HepG2 (cell line): ENCODE measurements at regions not wholly inside any gene's neighbourhood (a gene's known extent, or its start where the extent isn't known, plus 50 kb on each side); places are given as distances from the start of the nearest gene placed in this dataset.

Experiments used
- AKNA ChIP-seq: sonication (generic); formaldehyde crosslinking; IDR thresholded peaks from 2 replicates; pipeline ENCODE4 v1.4.0; 2020; ENCODE audit warnings: missing genetic modification reagents, borderline replicate concordance
- CTCF ChIP-seq: sonication (generic); formaldehyde crosslinking; IDR thresholded peaks from 2 replicates; pipeline ENCODE4 v1.5.0; 2020; ENCODE audit warnings: mild to moderate bottlenecking, missing genetic modification reagents, moderate library complexity
- FIP1L1 ChIP-seq: fragments of 200-400 bp; formaldehyde crosslinking; IDR thresholded peaks from 2 replicates; pipeline ENCODE4 v1.6.1; 2018; ENCODE audit warnings: low read depth, mild to moderate bottlenecking, low read length, moderate library complexity, borderline replicate concordance; ENCODE audit not compliant: insufficient read depth
- GMEB1 ChIP-seq: sonication (generic); formaldehyde crosslinking; IDR thresholded peaks from 2 replicates; pipeline ENCODE4 v1.5.1; 2020; ENCODE audit warnings: missing genetic modification reagents, mild to moderate bottlenecking, borderline replicate concordance
- KDM2A ChIP-seq: sonication (generic); formaldehyde crosslinking; IDR thresholded peaks from 2 replicates; pipeline ENCODE4 v1.4.0; 2020; ENCODE audit warnings: low read depth, missing genetic modification reagents, borderline replicate concordance
- MAF1 ChIP-seq: sonication (generic); formaldehyde crosslinking; IDR thresholded peaks from 2 replicates; pipeline ENCODE4 v1.5.0; 2020; ENCODE audit warnings: missing genetic modification reagents, borderline replicate concordance
- RAD21 ChIP-seq: fragments of 450-650 bp; formaldehyde crosslinking; IDR thresholded peaks from 2 replicates; pipeline ENCODE4 v1.5.0; 2020; ENCODE audit warnings: mild to moderate bottlenecking
- REPIN1 ChIP-seq: sonication (generic); formaldehyde crosslinking; IDR thresholded peaks from 2 replicates; pipeline ENCODE4 v1.8.0; 2022; ENCODE audit warnings: missing genetic modification reagents, low read depth, mild to moderate bottlenecking, borderline replicate concordance
- STAG1 ChIP-seq: sonication (generic); formaldehyde crosslinking; IDR thresholded peaks from 2 replicates; pipeline ENCODE4 v1.4.0; 2020; ENCODE audit warnings: missing genetic modification reagents
- ZNF18 ChIP-seq: sonication (generic); formaldehyde crosslinking; IDR thresholded peaks from 2 replicates; pipeline ENCODE4 v1.8.0; 2022; ENCODE audit warnings: mild to moderate bottlenecking, missing genetic modification reagents; ENCODE audit not compliant: insufficient replicate concordance
- ZNF280D ChIP-seq: sonication (generic); formaldehyde crosslinking; IDR thresholded peaks from 2 replicates; pipeline ENCODE4 v1.5.1; 2020; ENCODE audit warnings: mild to moderate bottlenecking, missing genetic modification reagents
- ZNF556 ChIP-seq: sonication (generic); formaldehyde crosslinking; IDR thresholded peaks from 2 replicates; pipeline ENCODE4 v1.4.0; 2020; ENCODE audit warnings: mild to moderate bottlenecking, missing genetic modification reagents, borderline replicate concordance

- no peak for TF ChIP-seq AKNA (CRISPR knock-in tag)
- no peak for TF ChIP-seq GMEB1
- TF ChIP-seq MAF1 (CRISPR knock-in tag), result no peak
- no peak for TF ChIP-seq ZNF280D (CRISPR knock-in tag)
- TF ChIP-seq STAG1 (CRISPR knock-in tag), result peak; percentile 70
- TF ChIP-seq FIP1L1, result no peak
- TF ChIP-seq RAD21, result peak; percentile 27; the same call in 1 of the 2 replicates
- TF ChIP-seq ZNF556, result no peak
- TF ChIP-seq REPIN1, result no peak
- no peak for TF ChIP-seq ZNF18 (CRISPR knock-in tag)
- 0 out of 2 replicates have a peak, but pooled peaks have one; percentile 21 for TF ChIP-seq KDM2A (CRISPR knock-in tag)
- peak; percentile 76 for TF ChIP-seq CTCF (CRISPR knock-in tag)
Measured at GRCh38 chr6:786946-787763, 94.2 kb upstream of the EXOC2 start (continued).
